ENCODE measurements at regions not wholly inside any gene's neighbourhood (a gene's known extent, or its start where the extent isn't known, plus 50 kb on each side); places are given as distances from the start of the nearest gene placed in this dataset.
A peak's percentile ranks its signal among the peaks of the same experiment; 100 is the strongest.
"Not testable (repeated sequence)": the region's sequence is repeated elsewhere in the genome, so short reads cannot be mapped to it uniquely, and the experiment has no call there.

DNA sequence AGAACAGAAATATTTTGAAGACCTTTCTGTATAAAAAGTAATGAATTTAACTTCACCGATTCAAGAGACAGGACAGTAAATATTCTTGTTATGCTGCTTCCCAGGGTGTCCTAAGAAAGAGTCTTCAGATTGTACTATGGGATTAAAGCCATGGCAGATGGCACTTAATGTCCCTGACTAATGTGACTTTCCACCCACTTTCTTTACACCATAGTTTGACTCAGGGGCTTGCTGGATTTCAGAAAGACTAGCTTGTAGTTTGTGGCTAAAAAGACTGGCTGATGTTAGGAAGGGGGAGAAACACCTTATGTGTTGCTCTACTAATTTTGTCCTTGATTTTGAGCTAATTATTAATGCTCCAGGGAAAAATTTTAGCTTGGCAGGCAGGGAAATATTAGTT lies 75.9 kb downstream of the UTRN start:
- Histone ChIP-seq H3K4me1 (ENCODE audit: control insufficient read depth in 1 of 2, insufficient read depth in 2 of 2, low read length in 2 of 2) (peaks cover 5 to 6% of the 10 kb centered on the region in 2 donors), H3K27ac (ENCODE audit: low read length) (no peak overlapping the region), H3K36me3 (ENCODE audit: control insufficient read depth in 1 of 2, insufficient read depth in 2 of 2, low read length in 2 of 2) (no peaks in the 10 kb centered on the region)

DNA sequence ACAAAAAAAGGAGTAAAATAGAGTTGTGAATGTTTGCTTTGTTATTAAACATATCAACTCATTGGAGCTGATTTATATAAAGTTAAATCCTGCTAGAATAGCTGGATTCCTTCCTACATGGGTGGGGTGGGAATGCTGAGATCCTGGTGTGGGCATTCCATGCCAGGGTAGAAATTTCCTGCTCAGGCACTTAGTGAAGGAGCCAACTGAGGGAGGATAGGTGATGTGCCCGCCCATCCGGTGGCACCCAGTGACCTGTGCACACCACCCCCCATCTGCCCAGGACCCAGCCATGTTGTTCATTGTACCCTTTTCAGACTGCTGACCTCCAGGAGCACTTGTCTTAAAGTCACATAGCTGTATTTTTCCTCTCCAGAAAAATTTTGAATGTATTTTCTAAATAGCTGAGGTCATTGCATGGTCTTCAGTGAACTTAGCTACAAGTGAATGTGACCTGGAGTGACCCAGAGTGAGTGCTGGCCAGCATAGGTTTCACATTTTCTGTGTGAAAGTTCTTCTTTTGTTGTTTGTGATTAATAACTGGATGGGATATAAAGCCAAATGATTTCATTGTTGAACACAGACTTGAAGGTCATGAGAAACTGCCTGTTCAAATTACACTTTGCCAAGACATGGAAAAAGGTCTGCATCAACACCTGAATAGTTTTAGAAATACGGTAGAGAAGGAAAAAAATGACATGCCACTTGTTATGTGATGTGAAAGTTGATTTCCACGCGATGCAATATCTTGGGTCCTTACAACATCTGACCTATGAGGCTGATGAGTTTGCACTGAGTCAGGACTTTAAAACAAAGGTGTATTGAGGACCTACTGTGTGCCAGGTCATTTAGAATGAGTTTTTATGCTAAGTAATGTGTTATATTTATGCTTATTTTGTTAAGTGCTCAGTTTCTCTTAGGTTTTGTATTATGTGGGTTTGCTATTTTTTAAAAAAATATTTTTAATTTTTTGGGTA lies 77.2 kb downstream of the UTRN start:
- Histone ChIP-seq H3K9me3 (ENCODE audit: control insufficient read depth in 1 of 2, low read length in 2 of 2) (no peaks in the 10 kb centered on the region), H3K4me1 (ENCODE audit: control insufficient read depth in 1 of 2, insufficient read depth in 2 of 2, low read length in 2 of 2) (peaks cover 5 to 6% of the 10 kb centered on the region in 2 donors), H3K27me3 (ENCODE audit: low read depth, low read length) (no peaks in the 10 kb centered on the region), H3K4me3 (ENCODE audit: low read depth in 1 of 2, low read length in 2 of 2) (no peak overlapping the region), H3K27ac (ENCODE audit: low read length) (no peak overlapping the region), H3K36me3 (ENCODE audit: control insufficient read depth in 1 of 2, insufficient read depth in 2 of 2, low read length in 2 of 2) (no peaks in the 10 kb centered on the region)

More for the DNA sequence above, 75.9 kb downstream of the UTRN start:
- H3K9me3 ChIP-seq (ENCODE audit: control insufficient read depth in 1 of 2, low read length in 2 of 2) = no peaks in the 10 kb centered on the region
- H3K27me3 ChIP-seq (ENCODE audit: low read depth, low read length) = no peaks in the 10 kb centered on the region
- H3K4me3 ChIP-seq (ENCODE audit: low read depth in 1 of 2, low read length in 2 of 2) = no peak overlapping the region

DNA sequence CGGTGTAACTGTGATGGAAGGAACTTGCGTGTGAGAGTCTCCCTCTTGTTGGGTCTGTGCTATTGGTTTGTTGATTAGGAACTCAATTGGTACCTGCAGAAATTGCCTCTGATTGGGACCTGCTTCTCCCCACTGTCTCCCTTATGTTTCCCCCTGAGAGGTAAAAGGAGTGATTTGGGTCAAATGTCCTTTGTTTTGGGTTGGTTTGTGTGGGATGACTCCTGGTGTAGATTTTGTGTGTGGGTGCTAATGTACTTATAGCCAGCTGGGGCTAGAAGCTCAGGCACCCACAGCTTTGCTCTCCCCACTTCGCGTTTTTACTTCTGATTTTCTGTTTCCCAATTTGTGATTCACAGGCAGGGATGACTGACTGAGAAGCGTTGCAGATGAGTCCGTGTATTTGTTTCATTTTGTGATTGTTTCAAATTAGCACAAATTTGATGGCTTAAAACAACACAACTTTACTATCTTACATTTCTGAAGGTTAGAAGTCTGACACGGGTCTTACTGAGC lies 79.1 kb downstream of the UTRN start:
- Histone ChIP-seq H3K4me1 (ENCODE audit: control insufficient read depth in 1 of 2, insufficient read depth in 2 of 2, low read length in 2 of 2) (peaks cover 5 to 6% of the 10 kb centered on the region in 2 donors), H3K36me3 (ENCODE audit: control insufficient read depth in 1 of 2, insufficient read depth in 2 of 2, low read length in 2 of 2) (no peaks in the 10 kb centered on the region), H3K4me3 (ENCODE audit: low read depth in 1 of 2, low read length in 2 of 2) (no peak overlapping the region), H3K27ac (ENCODE audit: low read length) (no peak overlapping the region), H3K27me3 (ENCODE audit: low read depth, low read length) (no peaks in the 10 kb centered on the region), H3K9me3 (ENCODE audit: control insufficient read depth in 1 of 2, low read length in 2 of 2) (no peaks in the 10 kb centered on the region)

DNA sequence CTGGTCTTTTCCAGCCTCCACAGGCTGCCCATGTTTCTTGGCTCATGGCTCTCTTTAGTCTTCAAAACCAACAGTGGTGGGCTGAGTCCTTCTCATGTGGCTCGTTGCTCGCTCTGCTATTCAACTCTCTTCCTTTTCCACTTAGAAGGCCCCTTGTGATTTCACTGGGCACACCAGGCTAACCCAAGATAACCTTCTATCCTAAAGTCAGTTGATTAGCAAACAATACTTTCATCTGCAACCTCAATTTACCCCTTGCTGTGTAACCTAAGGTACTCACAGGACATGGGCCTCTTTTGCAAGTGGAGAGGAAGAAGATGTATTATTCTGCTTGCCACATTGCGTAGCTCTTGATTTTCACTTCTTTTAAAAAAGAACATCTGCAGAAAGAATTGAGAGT lies 79.6 kb downstream of the UTRN start:
- Histone ChIP-seq H3K27me3 (ENCODE audit: low read depth, low read length) (no peaks in the 10 kb centered on the region), H3K4me3 (ENCODE audit: low read depth in 1 of 2, low read length in 2 of 2) (no peak overlapping the region), H3K9me3 (ENCODE audit: control insufficient read depth in 1 of 2, low read length in 2 of 2) (no peaks in the 10 kb centered on the region), H3K36me3 (ENCODE audit: control insufficient read depth in 1 of 2, insufficient read depth in 2 of 2, low read length in 2 of 2) (no peaks in the 10 kb centered on the region), H3K27ac (ENCODE audit: low read length) (no peak overlapping the region), H3K4me1 (ENCODE audit: control insufficient read depth in 1 of 2, insufficient read depth in 2 of 2, low read length in 2 of 2) (peaks cover 5 to 6% of the 10 kb centered on the region in 2 donors)

DNA sequence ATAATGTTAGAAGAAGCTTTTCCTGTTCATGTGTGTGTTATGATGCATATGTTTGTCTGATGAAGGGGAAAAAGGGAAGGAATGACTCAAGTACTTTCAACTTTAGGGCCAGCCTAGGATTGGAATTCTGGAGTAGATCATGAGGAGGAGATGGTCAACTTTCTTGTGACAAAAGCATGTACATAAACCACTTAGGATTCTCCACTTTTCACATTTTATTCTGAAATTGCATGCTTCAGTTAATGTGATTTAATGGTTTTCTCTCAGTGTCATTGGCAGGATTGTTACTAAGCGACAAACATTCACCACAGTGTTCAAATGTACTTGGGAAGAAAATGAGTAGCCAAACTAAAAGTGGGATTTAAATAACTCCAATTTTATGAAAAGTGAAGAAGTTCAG lies 80.1 kb downstream of the UTRN start:
- H3K27ac ChIP-seq (ENCODE audit: low read length) = no peak overlapping the region
- H3K4me3 ChIP-seq (ENCODE audit: low read depth in 1 of 2, low read length in 2 of 2) = no peak overlapping the region

DNA sequence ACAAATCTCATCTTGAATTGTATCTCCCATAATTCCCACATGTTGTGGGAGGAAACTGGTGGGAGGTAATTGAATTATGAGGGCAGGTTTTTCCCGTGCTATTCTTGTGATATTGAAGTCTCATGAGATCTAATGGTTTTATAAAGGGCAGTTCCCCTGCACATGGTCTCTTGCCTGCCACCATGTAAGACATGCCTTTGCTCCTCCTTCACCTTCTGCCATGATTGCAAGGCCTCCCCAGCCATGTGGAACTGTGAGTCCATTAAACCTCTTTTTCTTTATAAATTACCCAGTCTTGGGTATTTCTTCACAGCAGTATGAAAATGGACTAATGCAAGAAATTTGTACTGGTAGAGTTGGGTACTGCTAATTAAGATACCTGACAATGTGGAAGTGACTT lies 84.6 kb downstream of the UTRN start:
- H3K27me3 ChIP-seq (ENCODE audit: low read depth, low read length); H3K4me3 ChIP-seq (ENCODE audit: low read depth in 1 of 2, low read length in 2 of 2); H3K4me1 ChIP-seq (ENCODE audit: control insufficient read depth in 1 of 2, insufficient read depth in 2 of 2, low read length in 2 of 2); H3K9me3 ChIP-seq (ENCODE audit: control insufficient read depth in 1 of 2, low read length in 2 of 2); H3K27ac ChIP-seq (ENCODE audit: low read length); H3K36me3 ChIP-seq (ENCODE audit: control insufficient read depth in 1 of 2, insufficient read depth in 2 of 2, low read length in 2 of 2): not testable (repeated sequence)

More for the DNA sequence above, 80.1 kb downstream of the UTRN start:
- Histone ChIP-seq H3K36me3 (ENCODE audit: control insufficient read depth in 1 of 2, insufficient read depth in 2 of 2, low read length in 2 of 2) (no peaks in the 10 kb centered on the region), H3K4me1 (ENCODE audit: control insufficient read depth in 1 of 2, insufficient read depth in 2 of 2, low read length in 2 of 2) (peaks cover 5 to 6% of the 10 kb centered on the region in 2 donors), H3K9me3 (ENCODE audit: control insufficient read depth in 1 of 2, low read length in 2 of 2) (no peaks in the 10 kb centered on the region), H3K27me3 (ENCODE audit: low read depth, low read length) (no peaks in the 10 kb centered on the region)

DNA sequence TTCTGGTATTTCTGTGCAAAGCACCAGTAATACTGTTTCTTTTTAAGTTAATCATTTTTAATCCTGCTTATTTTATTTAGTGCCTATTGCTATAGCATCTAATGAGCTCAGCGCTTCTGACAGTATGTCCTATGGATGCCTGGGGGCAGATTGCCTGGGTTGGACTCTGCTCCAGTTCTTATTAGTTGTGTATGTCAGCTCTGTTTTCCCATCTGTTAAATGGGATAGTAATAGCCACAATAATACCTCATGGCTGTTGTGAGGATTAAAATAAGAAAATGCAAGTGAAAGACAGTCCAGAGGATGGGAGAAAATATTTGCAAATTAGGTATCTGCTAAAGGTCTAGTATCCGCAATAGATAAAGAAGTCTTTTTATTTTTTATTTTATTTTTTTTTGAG lies 87.0 kb downstream of the UTRN start:
- Histone ChIP-seq H3K27me3 (ENCODE audit: low read depth, low read length) (no peaks in the 10 kb centered on the region), H3K27ac (ENCODE audit: low read length) (no peak overlapping the region), H3K4me1 (ENCODE audit: control insufficient read depth in 1 of 2, insufficient read depth in 2 of 2, low read length in 2 of 2) (peaks cover 0 to 3% of the 10 kb centered on the region in 2 donors), H3K9me3 (ENCODE audit: control insufficient read depth in 1 of 2, low read length in 2 of 2) (no peaks in the 10 kb centered on the region), H3K4me3 (ENCODE audit: low read depth in 1 of 2, low read length in 2 of 2) (no peak overlapping the region), H3K36me3 (ENCODE audit: control insufficient read depth in 1 of 2, insufficient read depth in 2 of 2, low read length in 2 of 2) (no peaks in the 10 kb centered on the region)

DNA sequence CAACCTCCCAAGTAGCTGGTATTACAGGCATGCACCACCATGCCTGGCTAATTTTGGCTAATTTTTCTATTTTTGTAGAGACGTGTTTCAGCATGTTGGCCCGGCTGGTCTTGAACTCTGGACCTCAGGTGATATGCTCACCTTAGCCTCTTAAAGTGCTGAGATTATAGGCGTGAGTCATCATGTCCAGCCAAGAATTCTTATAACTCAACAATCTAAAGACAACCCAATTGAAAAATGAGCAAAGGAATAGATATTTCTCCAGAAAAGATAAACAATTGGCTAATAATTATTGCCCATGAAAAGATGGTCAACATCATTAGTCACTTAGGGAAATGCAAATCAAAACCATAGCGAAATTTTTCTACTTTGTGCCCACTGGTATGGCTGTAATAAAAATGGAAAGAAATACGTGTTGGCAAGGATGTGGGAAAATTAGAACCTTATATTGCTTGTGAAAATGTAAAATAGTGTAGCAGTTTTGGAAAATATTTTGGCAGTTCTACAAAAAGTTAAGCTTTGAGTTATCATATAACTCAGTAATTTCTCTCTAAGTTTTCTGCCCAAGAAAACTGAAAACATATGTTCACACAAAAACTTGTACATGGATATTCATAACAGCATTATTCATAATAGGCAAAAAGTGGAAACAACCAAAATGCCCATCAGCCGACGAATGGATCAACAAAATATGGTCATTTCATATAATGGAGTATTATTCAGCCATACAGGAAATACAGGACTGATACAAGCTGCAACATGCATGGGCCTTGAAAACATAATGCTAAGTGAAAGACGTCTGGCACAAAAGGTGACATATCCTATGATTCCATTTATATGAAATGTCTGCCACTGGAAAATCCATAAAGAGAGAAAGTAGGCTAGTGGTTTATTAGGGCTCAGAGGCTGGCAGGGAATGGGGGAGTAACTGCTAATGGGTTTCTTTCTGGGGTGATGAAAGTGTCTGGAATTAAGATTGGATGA lies 87.8 kb downstream of the UTRN start:
- Histone ChIP-seq H3K36me3 (ENCODE audit: control insufficient read depth in 1 of 2, insufficient read depth in 2 of 2, low read length in 2 of 2) (no peaks in the 10 kb centered on the region), H3K4me1 (ENCODE audit: control insufficient read depth in 1 of 2, insufficient read depth in 2 of 2, low read length in 2 of 2) (peaks cover 0 to 11% of the 10 kb centered on the region in 2 donors), H3K4me3 (ENCODE audit: low read depth in 1 of 2, low read length in 2 of 2) (no peak overlapping the region), H3K27ac (ENCODE audit: low read length) (no peak overlapping the region), H3K9me3 (ENCODE audit: control insufficient read depth in 1 of 2, low read length in 2 of 2) (no peaks in the 10 kb centered on the region), H3K27me3 (ENCODE audit: low read depth, low read length) (no peaks in the 10 kb centered on the region)

DNA sequence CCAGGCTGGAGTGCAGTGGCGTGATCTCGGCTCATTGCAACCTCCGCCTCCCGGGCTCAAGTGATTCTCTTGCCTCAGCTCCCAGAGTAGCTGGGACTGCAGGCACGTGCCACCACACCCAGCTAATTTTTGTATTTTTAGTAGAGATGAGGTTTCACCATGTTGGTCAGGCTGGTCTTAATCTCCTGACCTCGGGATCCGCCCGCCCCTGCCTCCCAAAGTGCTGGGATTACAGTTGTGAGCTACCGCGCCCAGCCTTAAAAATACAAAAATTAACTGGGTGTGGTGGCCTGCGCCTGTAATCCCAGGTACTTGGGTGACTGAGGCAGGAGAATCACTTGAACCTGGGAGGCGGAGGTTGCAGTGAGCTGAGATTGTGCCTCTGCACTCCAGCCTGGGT lies 89.4 kb downstream of the UTRN start:
- H3K27ac ChIP-seq (ENCODE audit: low read length); H3K36me3 ChIP-seq (ENCODE audit: control insufficient read depth in 1 of 2, insufficient read depth in 2 of 2, low read length in 2 of 2); H3K4me3 ChIP-seq (ENCODE audit: low read depth in 1 of 2, low read length in 2 of 2); H3K9me3 ChIP-seq (ENCODE audit: control insufficient read depth in 1 of 2, low read length in 2 of 2); H3K27me3 ChIP-seq (ENCODE audit: low read depth, low read length): not testable (repeated sequence)
- peaks cover 0 to 12% of the 10 kb centered on the region in 2 donors for H3K4me1 ChIP-seq (ENCODE audit: control insufficient read depth in 1 of 2, insufficient read depth in 2 of 2, low read length in 2 of 2)

DNA sequence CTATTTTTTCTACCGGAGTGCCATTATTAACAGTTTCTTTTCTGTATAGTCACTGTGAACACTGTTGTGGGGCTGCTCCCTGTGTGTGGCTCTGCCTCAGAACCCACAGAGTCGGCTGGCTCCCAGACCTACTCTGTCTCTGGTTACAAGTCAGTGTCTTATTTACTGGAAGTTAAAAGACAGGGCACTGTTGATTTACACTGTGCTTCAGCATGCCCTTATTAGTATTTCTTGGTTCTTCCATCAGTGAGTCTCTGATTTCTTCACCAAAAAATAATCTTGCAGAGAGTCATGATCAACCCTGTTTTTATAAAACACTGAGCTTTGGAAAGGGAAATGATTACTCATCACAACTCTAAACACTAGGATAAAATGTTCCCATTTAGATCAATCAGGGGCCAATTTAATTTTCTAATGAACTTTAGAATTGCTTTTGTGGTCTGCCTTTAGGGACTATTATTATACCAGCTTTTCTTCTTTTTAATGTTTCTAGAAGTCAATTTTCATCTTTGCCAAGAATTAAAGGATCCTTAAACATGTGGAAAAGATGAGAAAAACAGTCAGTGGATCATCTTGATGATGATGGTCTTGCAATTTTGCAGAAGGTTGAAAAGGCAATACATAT lies 92.6 kb downstream of the UTRN start:
- Histone ChIP-seq H3K36me3 (ENCODE audit: control insufficient read depth in 1 of 2, insufficient read depth in 2 of 2, low read length in 2 of 2) (no peaks in the 10 kb centered on the region), H3K4me1 (ENCODE audit: control insufficient read depth in 1 of 2, insufficient read depth in 2 of 2, low read length in 2 of 2) (peaks cover 0 to 12% of the 10 kb centered on the region in 2 donors), H3K27me3 (ENCODE audit: low read depth, low read length) (no peaks in the 10 kb centered on the region), H3K9me3 (ENCODE audit: control insufficient read depth in 1 of 2, low read length in 2 of 2) (no peaks in the 10 kb centered on the region), H3K4me3 (ENCODE audit: low read depth in 1 of 2, low read length in 2 of 2) (no peak overlapping the region), H3K27ac (ENCODE audit: low read length) (peak overlapping the region; percentile 61)

All from muscle layer of duodenum (tissue), 2 donors.